Kidney (tissue), 13 donors: ENCODE measurements at regions not wholly inside any gene's neighbourhood (a gene's known extent, or its start where the extent isn't known, plus 50 kb on each side); places are given as distances from the start of the nearest gene placed in this dataset.

Source experiments
- DNase-seq, 5 donors: peaks; one replicate each; pipeline ENCODE4 v3.0.0-alpha.2; 2013 to 2020
- FAIRE-seq: peaks from 2 replicates; lab custom pipeline; 2012; peaks lifted over from hg19 to GRCh38; lab: Jason Lieb, UNC
- H3K27ac ChIP-seq, 2 donors: one replicate each; pipeline ENCODE4 v1.7.0; 2013; ENCODE audit warnings: low read depth in 2 of 2, low read length in 2 of 2, inconsistent platforms in 1 of 2
- H3K27me3 ChIP-seq: one replicate; pipeline ENCODE4 v1.7.1; 2013; ENCODE audit warnings: low read length, inconsistent platforms; ENCODE audit not compliant: control insufficient read depth, insufficient read depth
- H3K36me3 ChIP-seq, 3 donors: one replicate each; pipeline versions ENCODE4 v1.7.0 to v1.7.1; 2013; ENCODE audit warnings: low read length in 3 of 3, control low read depth in 1 of 3, inconsistent platforms in 1 of 3; ENCODE audit not compliant: insufficient read depth in 3 of 3, control insufficient read depth in 2 of 3
- H3K4me1 ChIP-seq, 3 donors: one replicate each; pipeline versions ENCODE4 v1.7.0 to v1.7.1; 2013; ENCODE audit warnings: low read length in 3 of 3, inconsistent platforms in 1 of 3, low read depth in 1 of 3; ENCODE audit not compliant: control insufficient read depth in 2 of 3, insufficient read depth in 2 of 3
- H3K4me3 ChIP-seq, 3 donors: one replicate each; pipeline versions ENCODE4 v1.7.0 to v1.8.1; 2013; ENCODE audit warnings: low read length in 3 of 3, control low read depth in 1 of 3, inconsistent platforms in 1 of 3
- H3K9ac ChIP-seq, 3 donors: one replicate each; pipeline versions ENCODE4 v1.7.0 to v1.7.1; 2013; ENCODE audit warnings: low read length in 3 of 3, control low read depth in 1 of 3, inconsistent platforms in 1 of 3
- H3K9me3 ChIP-seq, 3 donors: one replicate each; pipeline versions ENCODE4 v1.7.0 to v1.7.1; 2013; ENCODE audit warnings: low read length in 3 of 3, control low read depth in 1 of 3, inconsistent platforms in 1 of 3; ENCODE audit not compliant: control insufficient read depth in 2 of 3, insufficient read depth in 1 of 3
- intact Hi-C: fragments of 100-400 bp; cut with DNase I; formaldehyde crosslinking; loops from one replicate; pipeline ENCODE4 v1.11.1; 2022
- TF ChIP-seq, protein P1 (sequence below): IDR thresholded peaks from 3 replicates; pipeline ENCODE4 v1.5.1; 2012; ENCODE audit warnings: mild to moderate bottlenecking, moderate library complexity, borderline replicate concordance; ENCODE audit not compliant: insufficient read depth; ENCODE audit errors: extremely low read depth
- donor health status: control.
- donor health status: control.
- donor health status: control.
- donor health status: control.
- donor health status: control.
- donor health status: DM: yes; HTN: yes; CAD: no.
- donor health status: Normal renal cell carcinoma (clear cell type).

DNA sequence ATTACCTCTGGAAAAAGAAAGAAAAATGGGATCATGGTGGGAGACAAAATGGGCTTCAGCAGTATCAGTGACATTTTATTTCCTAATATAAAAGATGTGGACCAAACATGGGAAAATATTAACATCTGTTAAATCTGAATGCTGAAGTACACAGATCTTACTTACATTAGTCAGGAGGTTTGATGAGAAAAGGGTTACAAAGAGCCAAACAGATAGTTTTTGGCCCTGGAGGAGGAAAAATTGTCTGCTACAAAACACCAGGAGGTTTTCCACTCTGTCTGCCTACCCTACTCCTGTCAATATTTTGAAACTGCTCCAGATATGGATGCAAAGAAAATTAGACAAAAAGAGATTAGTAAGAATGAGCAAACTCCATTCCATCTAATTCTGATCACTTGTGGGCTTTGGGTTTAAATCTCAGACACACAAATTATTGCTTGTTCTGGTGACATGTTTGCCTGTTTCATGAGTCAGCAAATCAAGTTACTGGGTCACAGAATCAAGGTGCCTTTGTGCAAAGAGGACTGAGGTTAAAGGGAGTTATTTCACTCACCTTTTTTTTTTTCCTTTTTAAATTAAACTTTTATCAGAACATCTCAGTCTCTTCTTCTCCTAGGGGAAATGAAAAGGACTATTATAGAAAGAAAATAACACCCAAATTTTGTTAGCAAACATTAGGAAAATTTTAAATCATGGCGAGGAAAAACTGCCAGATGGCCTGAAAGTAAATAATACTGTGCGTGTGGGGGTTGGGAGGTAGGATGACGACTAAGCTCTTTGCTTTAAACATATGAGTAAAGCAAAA lies 87.0 kb upstream of the SPATS2L start:
- no peak for DNase-seq
- Histone ChIP-seq H3K36me3 (no peaks in the 10 kb centered on the region), H3K4me3 (no peak overlapping the region), H3K27ac (no peak overlapping the region), H3K9me3 (no peaks in the 10 kb centered on the region), H3K4me1 (peaks cover 3 to 29% (median 5%) of the 10 kb centered on the region in 3 donors), H3K9ac (no peak overlapping the region), H3K27me3 (no peaks in the 10 kb centered on the region)
- intact Hi-C loops, result no loop called here
- FAIRE-seq, result no peak
- TF ChIP-seq, protein P1, sequence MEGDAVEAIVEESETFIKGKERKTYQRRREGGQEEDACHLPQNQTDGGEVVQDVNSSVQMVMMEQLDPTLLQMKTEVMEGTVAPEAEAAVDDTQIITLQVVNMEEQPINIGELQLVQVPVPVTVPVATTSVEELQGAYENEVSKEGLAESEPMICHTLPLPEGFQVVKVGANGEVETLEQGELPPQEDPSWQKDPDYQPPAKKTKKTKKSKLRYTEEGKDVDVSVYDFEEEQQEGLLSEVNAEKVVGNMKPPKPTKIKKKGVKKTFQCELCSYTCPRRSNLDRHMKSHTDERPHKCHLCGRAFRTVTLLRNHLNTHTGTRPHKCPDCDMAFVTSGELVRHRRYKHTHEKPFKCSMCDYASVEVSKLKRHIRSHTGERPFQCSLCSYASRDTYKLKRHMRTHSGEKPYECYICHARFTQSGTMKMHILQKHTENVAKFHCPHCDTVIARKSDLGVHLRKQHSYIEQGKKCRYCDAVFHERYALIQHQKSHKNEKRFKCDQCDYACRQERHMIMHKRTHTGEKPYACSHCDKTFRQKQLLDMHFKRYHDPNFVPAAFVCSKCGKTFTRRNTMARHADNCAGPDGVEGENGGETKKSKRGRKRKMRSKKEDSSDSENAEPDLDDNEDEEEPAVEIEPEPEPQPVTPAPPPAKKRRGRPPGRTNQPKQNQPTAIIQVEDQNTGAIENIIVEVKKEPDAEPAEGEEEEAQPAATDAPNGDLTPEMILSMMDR, result no peak

DNA sequence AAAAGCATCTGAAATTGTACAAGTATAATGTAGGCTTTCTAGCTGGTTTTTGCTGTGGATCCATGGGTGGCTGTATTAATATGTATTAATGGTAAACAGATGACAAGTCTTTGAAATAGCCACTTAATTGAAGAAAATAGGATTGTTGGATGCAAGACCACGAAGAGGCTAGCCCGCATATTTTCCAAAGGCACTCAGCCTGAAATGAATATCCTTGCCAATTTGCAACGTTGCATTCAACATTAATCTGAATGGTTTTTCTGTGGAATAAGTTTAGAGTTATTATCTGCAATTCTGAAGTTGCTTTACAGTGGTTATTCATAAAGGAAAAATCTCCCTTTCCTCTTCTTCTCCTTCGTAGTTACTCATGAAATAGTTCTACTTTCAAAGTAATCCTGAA lies 86.2 kb upstream of the SPATS2L start:
- no peaks in the 10 kb centered on the region for H3K27me3 ChIP-seq
- H3K36me3 ChIP-seq, result no peaks in the 10 kb centered on the region
- FAIRE-seq (no peak), DNase-seq (no peak)
- H3K9me3 ChIP-seq, result no peaks in the 10 kb centered on the region
- no peak overlapping the region for H3K4me3 ChIP-seq
- H3K9ac ChIP-seq, result no peak overlapping the region
- TF ChIP-seq, protein P1, result no peak
- intact Hi-C loops, result no loop called here
- peaks cover 3 to 29% (median 5%) of the 10 kb centered on the region in 3 donors for H3K4me1 ChIP-seq
- H3K27ac ChIP-seq, result peak overlapping the region in 1 of 2 donors; percentile 18

- Histone ChIP-seq H3K9ac (no peak overlapping the region), H3K9me3 (no peaks in the 10 kb centered on the region), H3K4me3 (no peak overlapping the region), H3K36me3 (no peaks in the 10 kb centered on the region), H3K27ac (no peak overlapping the region), H3K4me1 (peaks cover 3 to 29% (median 5%) of the 10 kb centered on the region in 3 donors), H3K27me3 (no peaks in the 10 kb centered on the region)
- DNase-seq, result peak in 2 of 5 donors; percentile 20 to 34
- intact Hi-C loops, result no loop called here
- FAIRE-seq, result no peak
- TF ChIP-seq, protein P1, result no peak
These were observed 85.2 kb upstream of the SPATS2L start for GRCh38 chr2:200221055-200221955.
